Esophagus muscularis mucosa (tissue), 4 donors: ENCODE measurements at regions not wholly inside any gene's neighbourhood (a gene's known extent, or its start where the extent isn't known, plus 50 kb on each side); places are given as distances from the start of the nearest gene placed in this dataset.

Experiments
- DNase-seq: peaks from one replicate; pipeline ENCODE4 v3.0.0-alpha.2; 2017; ENCODE audit errors: extremely low spot score
- H3K27ac ChIP-seq, 4 donors: fragments of 200-600 bp; sonication (generic); replicated peaks in 1 of 4; 1 replicate in 3 of 4; 2 replicates in 1 of 4; pipeline ENCODE4 v1.5.1; 2016 to 2019; ENCODE audit warnings: mild to moderate bottlenecking in 1 of 4
- H3K27me3 ChIP-seq, 4 donors: fragments of 200-600 bp; sonication (generic); one replicate each; pipeline versions ENCODE4 v1.5.1 to v1.6.0; 2016 to 2019
- H3K36me3 ChIP-seq, 4 donors: fragments of 200-600 bp; sonication (generic); one replicate each; pipeline ENCODE4 v1.5.1; 2016 to 2019
- H3K4me1 ChIP-seq, 4 donors: fragments of 200-600 bp; sonication (generic); one replicate each; pipeline ENCODE4 v1.5.1; 2016 to 2019
- H3K4me3 ChIP-seq, 4 donors: fragments of 200-600 bp; sonication (generic); 1 replicate in 2 of 4; 2 replicates in 2 of 4; pipeline ENCODE4 v1.5.1; 2016 to 2019; ENCODE audit warnings: mild to moderate bottlenecking in 4 of 4, moderate library complexity in 1 of 4
- H3K9me3 ChIP-seq, 4 donors: fragments of 200-600 bp; sonication (generic); 1 replicate in 3 of 4; 2 replicates in 1 of 4; pipeline ENCODE4 v1.5.1; 2016 to 2019
- CTCF ChIP-seq, 3 experiments: fragments of 200-600 bp in 2 of 3; fragments of 450-650 bp in 1 of 3; sonication (generic) in 2 of 3; IDR thresholded peaks; one replicate each; pipeline ENCODE4 v1.5.1; 2017 to 2019; ENCODE audit warnings: antibody characterized with exemption in 3 of 3, mild to moderate bottlenecking in 2 of 3, moderate library complexity in 1 of 3
- EP300 ChIP-seq: sonication (generic); formaldehyde crosslinking; IDR thresholded peaks from one replicate; pipeline ENCODE4 v1.6.1; 2017; ENCODE audit warnings: antibody characterized with exemption
- POLR2A ChIP-seq: fragments of 450-650 bp; IDR thresholded peaks from one replicate; pipeline ENCODE4 v1.6.1; 2017; ENCODE audit warnings: antibody characterized with exemption, moderate library complexity, mild to moderate bottlenecking, low read depth
- POLR2AphosphoS5 ChIP-seq, 2 donors: sonication (generic); formaldehyde crosslinking; IDR thresholded peaks; one replicate each; pipeline ENCODE4 v1.6.1; 2017; ENCODE audit warnings: antibody characterized with exemption in 2 of 2
- WGBS: methylation state at CpG from one replicate; pipeline ENCODE4 v1.1.5; 2018; 5-methylcytosine and 5-hydroxymethylcytosine counted together
- intact Hi-C: fragments of 100-400 bp; cut with DNase I; formaldehyde crosslinking; loops from one replicate; pipeline ENCODE4 v1.15.1; 2023

DNA sequence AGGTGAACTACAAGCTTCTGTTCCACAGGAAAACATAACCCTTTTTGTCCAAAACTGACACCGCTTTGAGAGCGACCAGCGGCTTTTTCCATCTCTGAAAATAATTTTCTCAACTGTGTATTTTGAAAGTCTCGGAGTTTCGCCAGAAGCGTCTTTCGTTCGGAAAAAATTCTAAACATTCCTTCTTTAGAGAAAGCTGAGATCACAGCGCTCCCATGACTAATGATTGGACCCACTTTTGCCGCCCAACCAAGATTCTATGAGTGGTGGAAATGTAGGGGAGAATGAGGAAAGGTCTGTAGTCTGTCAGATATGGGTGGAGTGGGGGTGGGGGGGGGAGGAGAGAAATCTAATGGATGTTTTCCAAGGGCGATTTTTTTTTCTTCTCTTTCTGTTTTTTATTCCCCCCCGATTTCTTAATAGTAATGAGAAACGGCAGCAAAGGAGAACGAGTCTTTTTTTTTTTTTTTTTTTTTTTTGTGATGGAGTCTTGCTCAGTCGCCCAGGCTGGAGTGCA, 189.3 kb downstream of the TRIM27 start:
- no peak for TF ChIP-seq EP300
- no peak for TF ChIP-seq CTCF (IDR thresholded peaks at IDR 0.05)
- TF ChIP-seq POLR2A: no peak
- TF ChIP-seq POLR2AphosphoS5 (IDR thresholded peaks at IDR 0.05): no peak
- Histone ChIP-seq H3K27me3 (peaks cover 0 to 97% (median 22%) of the 10 kb centered on the region in 4 donors), H3K27ac (no peak overlapping the region), H3K4me3 (no peak overlapping the region), H3K36me3 (no peaks in the 10 kb centered on the region), H3K9me3 (peaks cover 0 to 29% (median 4%) of the 10 kb centered on the region in 4 donors), H3K4me1 (peaks cover 0 to 3% (median under 1%) of the 10 kb centered on the region in 4 donors)
- WGBS: 39% methylated on average over 15 of the region's 15 CpGs
- peak; percentile 31 for DNase-seq
- intact Hi-C loops: no loop called here

GRCh38 chr6:28736121-28736520, 187.7 kb downstream of the TRIM27 start:
- DNase-seq: no peak

GRCh38 chr6:28737750-28738395, 185.9 kb downstream of the TRIM27 start:
- Histone ChIP-seq H3K4me3 (no peak overlapping the region), H3K27me3 (peaks cover 0 to 99% (median 34%) of the 10 kb centered on the region in 4 donors), H3K27ac (no peak overlapping the region), H3K4me1 (no peaks in the 10 kb centered on the region), H3K9me3 (peaks cover 0 to 29% (median 4%) of the 10 kb centered on the region in 4 donors), H3K36me3 (no peaks in the 10 kb centered on the region)
- intact Hi-C loops: no loop called here
- TF ChIP-seq EP300 (no peak), CTCF (IDR thresholded peaks at IDR 0.05) (no peak)
- 9% methylated on average over 17 of the region's 17 CpGs for WGBS
- peak; percentile 21 for DNase-seq

More at GRCh38 chr6:28736121-28736520, 187.7 kb downstream of the TRIM27 start:
- no peak for TF ChIP-seq POLR2A
- TF ChIP-seq EP300: no peak
- H3K4me3 ChIP-seq: no peak overlapping the region
- peaks cover 0 to 29% (median 4%) of the 10 kb centered on the region in 4 donors for H3K9me3 ChIP-seq
- intact Hi-C loops: no loop called here
- peaks cover 0 to 98% (median 30%) of the 10 kb centered on the region in 4 donors for H3K27me3 ChIP-seq
- H3K27ac ChIP-seq: no peak overlapping the region
- WGBS: 11% methylated on average over 2 of the region's 2 CpGs
- H3K4me1 ChIP-seq: no peaks in the 10 kb centered on the region
- H3K36me3 ChIP-seq: no peaks in the 10 kb centered on the region

GRCh38 chr6:28738396-28738765, 185.4 kb downstream of the TRIM27 start:
- H3K4me1 ChIP-seq: no peaks in the 10 kb centered on the region
- no peak overlapping the region for H3K4me3 ChIP-seq
- TF ChIP-seq POLR2A: no peak
- no peak for TF ChIP-seq POLR2AphosphoS5 (IDR thresholded peaks at IDR 0.05)
- TF ChIP-seq CTCF (IDR thresholded peaks at IDR 0.05): no peak
- peak; percentile 62 for DNase-seq
- WGBS: 4% methylated on average over 16 of the region's 16 CpGs
- H3K27ac ChIP-seq: no peak overlapping the region
- intact Hi-C loops: no loop called here
- H3K9me3 ChIP-seq: peaks cover 0 to 29% (median 4%) of the 10 kb centered on the region in 4 donors
- H3K27me3 ChIP-seq: peaks cover 0 to 100% (median 39%) of the 10 kb centered on the region in 4 donors
- H3K36me3 ChIP-seq: no peaks in the 10 kb centered on the region

GRCh38 chr6:28741363-28741762, 182.4 kb downstream of the TRIM27 start:
- no peak for TF ChIP-seq POLR2AphosphoS5 (IDR thresholded peaks at IDR 0.05)
- TF ChIP-seq CTCF (IDR thresholded peaks at IDR 0.05): no peak
- TF ChIP-seq POLR2A: no peak
- TF ChIP-seq EP300: no peak
- no peak for DNase-seq
- no peaks in the 10 kb centered on the region for H3K4me1 ChIP-seq
- no peak overlapping the region for H3K27ac ChIP-seq
- H3K27me3 ChIP-seq: peaks cover 0 to 99% (median 28%) of the 10 kb centered on the region in 4 donors
- H3K9me3 ChIP-seq: peaks cover 0 to 20% (median 0%) of the 10 kb centered on the region in 4 donors
- no peaks in the 10 kb centered on the region for H3K36me3 ChIP-seq
- intact Hi-C loops: no loop called here
- H3K4me3 ChIP-seq: no peak overlapping the region
- WGBS: 66% methylated on average over 3 of the region's 3 CpGs
